AG10803 (cell line): ENCODE measurements at regions not wholly inside any gene's neighbourhood (a gene's known extent, or its start where the extent isn't known, plus 50 kb on each side); places are given as distances from the start of the nearest gene placed in this dataset.
A peak's percentile ranks its signal among the peaks of the same experiment; 100 is the strongest.
"Not testable (repeated sequence)": the region's sequence is repeated elsewhere in the genome, so short reads cannot be mapped to it uniquely, and the experiment has no call there.

ENCODE experiments used
- DNase-seq: peaks from one replicate; pipeline ENCODE4 v3.0.0; 2010; ENCODE audit warnings: low read depth
- H3K4me3 ChIP-seq: 2 replicates; pipeline ENCODE4 v1.5.1; 2011; ENCODE audit warnings: mild to moderate bottlenecking, low read length, control low read depth
- CTCF ChIP-seq: conservative IDR thresholded peaks from 2 replicates; pipeline ENCODE4 v1.5.1; 2011; ENCODE audit warnings: mild to moderate bottlenecking, low read length, control low read depth, inconsistent platforms

- H3K4me3 ChIP-seq = no peak overlapping the region
- TF ChIP-seq CTCF = no peak
- no peak for DNase-seq
Measured at GRCh38 chr3:194261581-194262063, 89.5 kb downstream of the CPN2 start.

- H3K4me3 ChIP-seq = no peak overlapping the region
- DNase-seq = no peak
- TF ChIP-seq CTCF = no peak
Measured at GRCh38 chr3:194262176-194262924, 88.8 kb downstream of the CPN2 start.

- no peak for TF ChIP-seq CTCF
- no peak overlapping the region for H3K4me3 ChIP-seq
- no peak for DNase-seq
Measured at GRCh38 chr3:194262925-194263305, 88.2 kb downstream of the CPN2 start.

- H3K4me3 ChIP-seq, DNase-seq: not testable (repeated sequence)
- 0 out of 2 replicates have a peak, but pooled peaks have one; percentile 8 for TF ChIP-seq CTCF
Measured at GRCh38 chr3:194264631-194265504, 86.3 kb downstream of the CPN2 start.

- peak; percentile 95 for DNase-seq
- no peak for TF ChIP-seq CTCF
- no peak overlapping the region for H3K4me3 ChIP-seq
Measured at GRCh38 chr3:194265505-194265892, 85.6 kb downstream of the CPN2 start.

- no peak for DNase-seq
- no peak for TF ChIP-seq CTCF
- H3K4me3 ChIP-seq = no peak overlapping the region
Measured at GRCh38 chr3:194265996-194266964, 84.8 kb downstream of the CPN2 start.
